Sigmoid colon (tissue), 4 donors: ENCODE measurements at regions not wholly inside any gene's neighbourhood (a gene's known extent, or its start where the extent isn't known, plus 50 kb on each side); places are given as distances from the start of the nearest gene placed in this dataset.

Experiments
- EP300 ChIP-seq, 4 donors: sonication (generic); formaldehyde crosslinking; IDR thresholded peaks; one replicate each; pipeline ENCODE4 v1.6.1; 2017; ENCODE audit warnings: antibody characterized with exemption in 4 of 4
- POLR2A ChIP-seq, 2 donors: fragments of 450-650 bp; IDR thresholded peaks; one replicate each; pipeline ENCODE4 v1.6.1; 2016; ENCODE audit warnings: antibody characterized with exemption in 2 of 2, mild to moderate bottlenecking in 2 of 2, moderate library complexity in 2 of 2
- TF ChIP-seq, protein P1 (sequence below), 4 experiments: fragments of 450-650 bp in 3 of 4; fragments of 200-600 bp in 1 of 4; IDR thresholded peaks; one replicate each; pipeline ENCODE4 v1.5.1; 2016 to 2019; ENCODE audit warnings: antibody characterized with exemption in 4 of 4, mild to moderate bottlenecking in 3 of 4, moderate library complexity in 2 of 4

DNA sequence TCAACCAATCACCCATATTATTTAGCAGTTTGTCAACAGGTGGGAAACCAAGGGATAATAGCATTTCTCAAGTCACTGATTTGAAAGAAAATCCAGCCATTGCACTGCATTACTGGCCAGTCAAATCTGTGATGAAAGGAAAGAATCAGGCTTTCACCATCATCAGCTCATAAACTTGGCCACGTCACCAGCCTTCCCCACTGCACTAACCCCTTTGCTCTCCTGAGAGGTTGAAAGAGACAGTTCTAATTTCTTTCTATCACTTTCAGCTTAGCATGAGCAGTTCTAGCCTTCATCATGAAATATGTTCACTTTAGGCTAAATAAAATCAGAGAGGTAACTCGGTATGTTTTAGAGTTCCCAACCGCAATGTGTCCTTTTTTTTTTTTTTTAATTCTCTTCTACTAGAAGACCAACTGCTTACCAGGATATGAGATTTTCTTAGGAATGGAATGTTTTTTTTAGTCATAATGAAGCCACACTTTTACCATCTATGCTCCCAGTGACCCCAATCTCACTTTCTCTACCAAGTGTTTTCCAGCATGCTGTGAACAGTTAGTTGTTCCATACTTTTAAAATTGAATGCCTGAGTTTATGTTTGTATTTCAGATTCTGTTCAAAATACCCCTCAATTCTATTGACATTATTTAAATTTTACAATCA is 55.7 kb upstream of the SLC7A11 start:
- TF ChIP-seq EP300 (IDR thresholded peaks at IDR 0.05) (no peak), POLR2A (IDR thresholded peaks at IDR 0.05) (no peak)
- TF ChIP-seq, protein P1, sequence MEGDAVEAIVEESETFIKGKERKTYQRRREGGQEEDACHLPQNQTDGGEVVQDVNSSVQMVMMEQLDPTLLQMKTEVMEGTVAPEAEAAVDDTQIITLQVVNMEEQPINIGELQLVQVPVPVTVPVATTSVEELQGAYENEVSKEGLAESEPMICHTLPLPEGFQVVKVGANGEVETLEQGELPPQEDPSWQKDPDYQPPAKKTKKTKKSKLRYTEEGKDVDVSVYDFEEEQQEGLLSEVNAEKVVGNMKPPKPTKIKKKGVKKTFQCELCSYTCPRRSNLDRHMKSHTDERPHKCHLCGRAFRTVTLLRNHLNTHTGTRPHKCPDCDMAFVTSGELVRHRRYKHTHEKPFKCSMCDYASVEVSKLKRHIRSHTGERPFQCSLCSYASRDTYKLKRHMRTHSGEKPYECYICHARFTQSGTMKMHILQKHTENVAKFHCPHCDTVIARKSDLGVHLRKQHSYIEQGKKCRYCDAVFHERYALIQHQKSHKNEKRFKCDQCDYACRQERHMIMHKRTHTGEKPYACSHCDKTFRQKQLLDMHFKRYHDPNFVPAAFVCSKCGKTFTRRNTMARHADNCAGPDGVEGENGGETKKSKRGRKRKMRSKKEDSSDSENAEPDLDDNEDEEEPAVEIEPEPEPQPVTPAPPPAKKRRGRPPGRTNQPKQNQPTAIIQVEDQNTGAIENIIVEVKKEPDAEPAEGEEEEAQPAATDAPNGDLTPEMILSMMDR (IDR thresholded peaks at IDR 0.05): no peak
